GM12878 (cell line): ENCODE measurements at regions not wholly inside any gene's neighbourhood (a gene's known extent, or its start where the extent isn't known, plus 50 kb on each side); places are given as distances from the start of the nearest gene placed in this dataset.

Experiments
- ATAC-seq: fragments of 200-7000 bp; cut with Tn5 transposase; 3 replicates; pipeline ENCODE4 v1.9.1; 2020; ENCODE audit warnings: mild to moderate bottlenecking, moderate library complexity
- BruUV-seq: library from RNA; stranded (reverse); fragments of 400-500 nt; replicated peaks from 2 replicates; lab custom pipeline; 2021; lab: Mats Ljungman, UMichigan
- CTCF ChIA-PET: fragments of 300-600 bp; sonication (Branson Sonifier 250); formaldehyde crosslinking; extraction: SDS; loops from one replicate; lab custom pipeline; 2021; ENCODE audit warnings: inconsistent platforms; lab: Yijun Ruan, JAX
- POLR2A ChIA-PET: fragments of 350-600 bp; formaldehyde crosslinking; extraction: SDS; loops from one replicate; lab custom pipeline; 2021; ENCODE audit warnings: inconsistent platforms; lab: Charles Lee
- RAD21 ChIA-PET: fragments of 300-600 bp; sonication (Branson Sonifier 250); formaldehyde crosslinking; loops from one replicate; lab custom pipeline; 2023; ENCODE audit warnings: antibody characterized with exemption; ENCODE audit not compliant: unreplicated experiment; lab: Charles Lee
- SMC1A ChIA-PET: fragments of 300-600 bp; sonication (Branson Sonifier 250); formaldehyde crosslinking; loops from one replicate; lab custom pipeline; 2023; ENCODE audit not compliant: unreplicated experiment, uncharacterized antibody; lab: Charles Lee
- DNase-seq: peaks from one replicate; pipeline ENCODE4 v3.0.0-alpha.2; 2011; ENCODE audit warnings: low read depth, low spot score
- FAIRE-seq: peaks from 3 replicates; lab custom pipeline; 2011; peaks lifted over from hg19 to GRCh38; lab: Jason Lieb, UNC
- H2AFZ ChIP-seq: 2 replicates; pipeline ENCODE4 v1.6.0; 2011; ENCODE audit warnings: low read depth, low read length, control low read depth; ENCODE audit not compliant: control insufficient read depth
- H3K27ac ChIP-seq: 2 replicates; pipeline ENCODE4 v1.5.1; 2011; ENCODE audit warnings: control low read depth; ENCODE audit not compliant: control insufficient read depth, insufficient read depth
- H3K27me3 ChIP-seq, 2 experiments: replicated peaks in 1 of 2; 2 replicates each; pipeline versions ENCODE4 v1.6.0 to v1.6.1; 2011; ENCODE audit warnings: low read length in 1 of 2; ENCODE audit not compliant: control insufficient read depth in 2 of 2, insufficient read depth in 2 of 2
- H3K36me3 ChIP-seq, 2 experiments: 2 replicates each; pipeline ENCODE4 v1.5.1; 2011; ENCODE audit warnings: low read length in 1 of 2; ENCODE audit not compliant: control insufficient read depth in 2 of 2, insufficient read depth in 2 of 2
- H3K4me1 ChIP-seq: 2 replicates; pipeline ENCODE4 v1.6.1; 2011; ENCODE audit warnings: mild to moderate bottlenecking, low read length, moderate library complexity, mixed read lengths; ENCODE audit not compliant: control insufficient read depth, insufficient read depth
- H3K4me2 ChIP-seq: 2 replicates; pipeline ENCODE4 v1.6.0; 2011; ENCODE audit warnings: control low read depth; ENCODE audit not compliant: control insufficient read depth, insufficient read depth
- H3K4me3 ChIP-seq: fragments of 200-600 bp; sonication (generic); 2 replicates; pipeline ENCODE4 v1.5.1; 2016
- H3K79me2 ChIP-seq: 2 replicates; pipeline ENCODE4 v1.6.0; 2011; ENCODE audit warnings: low read length; ENCODE audit not compliant: control insufficient read depth, insufficient read depth
- H3K9ac ChIP-seq: 2 replicates; pipeline ENCODE4 v1.8.0; 2011; ENCODE audit warnings: low read length, control low read depth, mixed read lengths; ENCODE audit not compliant: control insufficient read depth, insufficient read depth
- H3K9me3 ChIP-seq: replicated peaks from 3 replicates; pipeline ENCODE4 v1.5.1; 2011; ENCODE audit warnings: mild to moderate bottlenecking, low read length; ENCODE audit not compliant: control insufficient read depth, insufficient read depth
- H4K20me1 ChIP-seq: 2 replicates; pipeline ENCODE4 v1.6.0; 2011; ENCODE audit not compliant: control insufficient read depth, insufficient read depth
- BHLHE40 ChIP-seq, 2 experiments: fragments of 450-650 bp in 1 of 2; IDR thresholded peaks; 2 replicates each; pipeline ENCODE4 v1.6.1; 2011 to 2017; ENCODE audit warnings: low read depth in 2 of 2, borderline replicate concordance in 1 of 2, improper control_type of control experiment in 1 of 2, low read length in 1 of 2, mild to moderate bottlenecking in 1 of 2
- CREM ChIP-seq: IDR thresholded peaks from 2 replicates; pipeline ENCODE4 v1.6.1; 2014; ENCODE audit warnings: antibody characterized with exemption, low read depth
- HDAC6 ChIP-seq: fragments of 200-600 bp; sonication (generic); IDR thresholded peaks from one replicate; pipeline ENCODE4 v1.8.0; 2017; ENCODE audit warnings: antibody characterized with exemption; ENCODE audit not compliant: unreplicated experiment
- IKZF1 ChIP-seq: fragments of 450-650 bp; conservative IDR thresholded peaks from 2 replicates; pipeline ENCODE4 v1.6.1; 2017; ENCODE audit warnings: antibody characterized with exemption, mild to moderate bottlenecking
- IKZF2 ChIP-seq, 2 experiments: fragments of 450-650 bp; IDR thresholded peaks; 2 replicates each; pipeline ENCODE4 v1.6.1; 2017; ENCODE audit warnings: mild to moderate bottlenecking in 2 of 2, moderate library complexity in 2 of 2
- JUND ChIP-seq: IDR thresholded peaks from 2 replicates; pipeline ENCODE4 v1.6.1; 2012; ENCODE audit warnings: low read depth, mild to moderate bottlenecking, low read length, improper control_type of control experiment, moderate library complexity
- MTA2 ChIP-seq: fragments of 450-650 bp; IDR thresholded peaks from 2 replicates; pipeline ENCODE4 v1.6.1; 2016; ENCODE audit warnings: low read depth, mild to moderate bottlenecking, moderate library complexity
- MXI1 ChIP-seq: fragments of 150-350 bp; IDR thresholded peaks from 2 replicates; pipeline ENCODE4 v1.6.1; 2011; ENCODE audit warnings: low read depth, mild to moderate bottlenecking, inconsistent platforms, low read length, improper control_type of control experiment
- MYB ChIP-seq: fragments of 150-350 bp; IDR thresholded peaks from 2 replicates; pipeline ENCODE4 v1.6.1; 2014; ENCODE audit warnings: mild to moderate bottlenecking, low read depth, low read length, borderline replicate concordance
- NFYA ChIP-seq: IDR thresholded peaks from 2 replicates; pipeline ENCODE4 v1.6.1; 2011; ENCODE audit warnings: low read depth, mild to moderate bottlenecking, low read length, improper control_type of control experiment, borderline replicate concordance
- RAD51 ChIP-seq: fragments of 450-650 bp; IDR thresholded peaks from 2 replicates; pipeline ENCODE4 v1.6.1; 2016; ENCODE audit warnings: moderate library complexity, mild to moderate bottlenecking, inconsistent platforms
- SRF ChIP-seq, 2 experiments: IDR thresholded peaks; 2 replicates each; pipeline ENCODE4 v1.6.1; 2011; ENCODE audit warnings: low read depth in 2 of 2, low read length in 2 of 2, mild to moderate bottlenecking in 1 of 2, moderate library complexity in 1 of 2
- SUPT20H ChIP-seq: IDR thresholded peaks from 2 replicates; pipeline ENCODE4 v1.6.1; 2011; ENCODE audit warnings: low read depth, mild to moderate bottlenecking, low read length, moderate library complexity, borderline replicate concordance; ENCODE audit not compliant: control insufficient read depth
- SUZ12 ChIP-seq: fragments of 200-600 bp; sonication (generic); IDR thresholded peaks from one replicate; pipeline ENCODE4 v1.6.1; 2018; ENCODE audit warnings: antibody characterized with exemption, mild to moderate bottlenecking; ENCODE audit not compliant: unreplicated experiment
- TCF12 ChIP-seq: IDR thresholded peaks from 2 replicates; pipeline ENCODE4 v1.6.1; 2011; ENCODE audit warnings: low read depth, mild to moderate bottlenecking, low read length
- WGBS: methylation state at CpG from one replicate; pipeline ENCODE4 v1.1.6; 2016; ENCODE audit warnings: low lambda C conversion rate; ENCODE audit not compliant: insufficient replicate concordance, insufficient coverage; ENCODE audit errors: missing lambda C conversion rate; 5-methylcytosine and 5-hydroxymethylcytosine counted together
- in situ Hi-C: fragments of 300-500 bp; cut with MboI; formaldehyde crosslinking; loops from 9 replicates; pipeline ENCODE4 v1.14.3; 2018; ENCODE audit warnings: mixed read lengths
- intact Hi-C: fragments of 100-400 bp; cut with micrococcal nuclease; formaldehyde crosslinking; loops from one replicate; pipeline ENCODE4 v1.14.2; 2022; ENCODE audit not compliant: unreplicated experiment
- TF ChIP-seq, protein P1 (sequence below): IDR thresholded peaks from 2 replicates; pipeline ENCODE4 v1.6.1; 2011; ENCODE audit warnings: low read depth, mild to moderate bottlenecking, low read length, moderate library complexity, borderline replicate concordance; ENCODE audit errors: extremely low read depth
- TF ChIP-seq, protein P2 (sequence below): fragments of 450-650 bp; IDR thresholded peaks from 2 replicates; pipeline ENCODE4 v1.6.1; 2017; ENCODE audit warnings: antibody characterized with exemption, mild to moderate bottlenecking, moderate library complexity
- TF ChIP-seq, protein P3 (sequence below): fragments of 450-650 bp; IDR thresholded peaks from 2 replicates; pipeline ENCODE4 v1.6.1; 2016; ENCODE audit warnings: mild to moderate bottlenecking
- TF ChIP-seq, protein P4 (sequence below): fragments of 450-650 bp; IDR thresholded peaks from 2 replicates; pipeline ENCODE4 v1.6.1; 2017; ENCODE audit warnings: mild to moderate bottlenecking

DNA sequence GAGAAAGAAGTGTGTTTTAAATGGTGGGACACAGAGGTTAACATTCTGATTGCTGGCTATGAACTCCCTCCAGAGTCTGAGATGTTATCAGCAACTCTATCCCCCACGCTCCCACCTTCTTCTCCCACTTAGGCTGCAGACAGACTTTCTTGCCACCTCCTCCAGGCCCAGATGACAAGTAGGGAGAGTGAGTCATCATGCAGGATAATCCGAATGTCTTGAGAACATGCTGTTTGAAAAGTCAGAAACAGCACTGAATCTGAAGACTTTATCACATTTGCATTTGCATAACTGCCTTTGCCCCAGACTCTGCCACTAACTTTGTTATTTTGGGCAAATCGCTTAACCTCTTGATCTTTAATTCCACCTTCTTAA, 139.8 kb downstream of the ESM1 start:
- Histone ChIP-seq H4K20me1 (no peaks in the 10 kb centered on the region), H3K27me3 (no peaks in the 10 kb centered on the region), H3K9me3 (no peaks in the 10 kb centered on the region), H3K36me3 (no peaks in the 10 kb centered on the region), H3K79me2 (no peaks in the 10 kb centered on the region), H2AFZ (no peak overlapping the region), H3K4me1 (no peaks in the 10 kb centered on the region), H3K4me3 (no peak overlapping the region), H3K4me2 (no peak overlapping the region), H3K9ac (no peak overlapping the region), H3K27ac (no peak overlapping the region)
- ATAC-seq (no peak), DNase-seq (no peak), FAIRE-seq (peak; percentile 71)
- ChIA-PET RAD21 (interaction anchor here (0.6 to 2.2 kb wide), 5 partner anchors 22 to 1022 kb away, joined by 3 to 25 read pairs (median 4); partner anchors contain the start of gene SNX18), CTCF (interaction anchor here (0.7 to 3.5 kb wide), 20 partner anchors 9 to 602 kb away, joined by 3 to 71 read pairs (median 4); partner anchors contain the start of gene SNX18)
- BruUV-seq = no TSS peak
- in situ Hi-C loops (no loop called here), intact Hi-C loops (loop anchor here (1.0 kb wide), 2 partner anchors 22 to 328 kb away; partner anchors contain the start of gene SNX18)
- WGBS = 24% methylated on average over 3 of the region's 3 CpGs
- TF ChIP-seq BHLHE40 (IDR thresholded peaks at IDR 0.05; ENCODE audit: borderline replicate concordance in 1 of 2, low read depth in 2 of 2, low read length in 1 of 2) = no peak
- TF ChIP-seq SUZ12 = no peak
- no peak for TF ChIP-seq NFYA
- TF ChIP-seq MYB = no peak
- TF ChIP-seq, protein P1, sequence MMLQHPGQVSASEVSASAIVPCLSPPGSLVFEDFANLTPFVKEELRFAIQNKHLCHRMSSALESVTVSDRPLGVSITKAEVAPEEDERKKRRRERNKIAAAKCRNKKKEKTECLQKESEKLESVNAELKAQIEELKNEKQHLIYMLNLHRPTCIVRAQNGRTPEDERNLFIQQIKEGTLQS = no peak
- no peak for TF ChIP-seq IKZF2 (IDR thresholded peaks at IDR 0.05)
- TF ChIP-seq RAD51 = no peak
- TF ChIP-seq, protein P2, sequence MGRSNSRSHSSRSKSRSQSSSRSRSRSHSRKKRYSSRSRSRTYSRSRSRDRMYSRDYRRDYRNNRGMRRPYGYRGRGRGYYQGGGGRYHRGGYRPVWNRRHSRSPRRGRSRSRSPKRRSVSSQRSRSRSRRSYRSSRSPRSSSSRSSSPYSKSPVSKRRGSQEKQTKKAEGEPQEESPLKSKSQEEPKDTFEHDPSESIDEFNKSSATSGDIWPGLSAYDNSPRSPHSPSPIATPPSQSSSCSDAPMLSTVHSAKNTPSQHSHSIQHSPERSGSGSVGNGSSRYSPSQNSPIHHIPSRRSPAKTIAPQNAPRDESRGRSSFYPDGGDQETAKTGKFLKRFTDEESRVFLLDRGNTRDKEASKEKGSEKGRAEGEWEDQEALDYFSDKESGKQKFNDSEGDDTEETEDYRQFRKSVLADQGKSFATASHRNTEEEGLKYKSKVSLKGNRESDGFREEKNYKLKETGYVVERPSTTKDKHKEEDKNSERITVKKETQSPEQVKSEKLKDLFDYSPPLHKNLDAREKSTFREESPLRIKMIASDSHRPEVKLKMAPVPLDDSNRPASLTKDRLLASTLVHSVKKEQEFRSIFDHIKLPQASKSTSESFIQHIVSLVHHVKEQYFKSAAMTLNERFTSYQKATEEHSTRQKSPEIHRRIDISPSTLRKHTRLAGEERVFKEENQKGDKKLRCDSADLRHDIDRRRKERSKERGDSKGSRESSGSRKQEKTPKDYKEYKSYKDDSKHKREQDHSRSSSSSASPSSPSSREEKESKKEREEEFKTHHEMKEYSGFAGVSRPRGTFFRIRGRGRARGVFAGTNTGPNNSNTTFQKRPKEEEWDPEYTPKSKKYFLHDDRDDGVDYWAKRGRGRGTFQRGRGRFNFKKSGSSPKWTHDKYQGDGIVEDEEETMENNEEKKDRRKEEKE = no peak
- TF ChIP-seq TCF12 = no peak
- TF ChIP-seq JUND = no peak
- TF ChIP-seq SRF (IDR thresholded peaks at IDR 0.05; ENCODE audit: low read depth in 2 of 2, low read length in 2 of 2) = no peak
- no peak for TF ChIP-seq HDAC6
- TF ChIP-seq, protein P3, sequence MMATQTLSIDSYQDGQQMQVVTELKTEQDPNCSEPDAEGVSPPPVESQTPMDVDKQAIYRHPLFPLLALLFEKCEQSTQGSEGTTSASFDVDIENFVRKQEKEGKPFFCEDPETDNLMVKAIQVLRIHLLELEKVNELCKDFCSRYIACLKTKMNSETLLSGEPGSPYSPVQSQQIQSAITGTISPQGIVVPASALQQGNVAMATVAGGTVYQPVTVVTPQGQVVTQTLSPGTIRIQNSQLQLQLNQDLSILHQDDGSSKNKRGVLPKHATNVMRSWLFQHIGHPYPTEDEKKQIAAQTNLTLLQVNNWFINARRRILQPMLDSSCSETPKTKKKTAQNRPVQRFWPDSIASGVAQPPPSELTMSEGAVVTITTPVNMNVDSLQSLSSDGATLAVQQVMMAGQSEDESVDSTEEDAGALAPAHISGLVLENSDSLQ = no peak
- no peak for TF ChIP-seq CREM
- no peak for TF ChIP-seq MTA2
- no peak for TF ChIP-seq SUPT20H
- TF ChIP-seq IKZF1 = no peak
- TF ChIP-seq MXI1 = no peak
- TF ChIP-seq, protein P4, sequence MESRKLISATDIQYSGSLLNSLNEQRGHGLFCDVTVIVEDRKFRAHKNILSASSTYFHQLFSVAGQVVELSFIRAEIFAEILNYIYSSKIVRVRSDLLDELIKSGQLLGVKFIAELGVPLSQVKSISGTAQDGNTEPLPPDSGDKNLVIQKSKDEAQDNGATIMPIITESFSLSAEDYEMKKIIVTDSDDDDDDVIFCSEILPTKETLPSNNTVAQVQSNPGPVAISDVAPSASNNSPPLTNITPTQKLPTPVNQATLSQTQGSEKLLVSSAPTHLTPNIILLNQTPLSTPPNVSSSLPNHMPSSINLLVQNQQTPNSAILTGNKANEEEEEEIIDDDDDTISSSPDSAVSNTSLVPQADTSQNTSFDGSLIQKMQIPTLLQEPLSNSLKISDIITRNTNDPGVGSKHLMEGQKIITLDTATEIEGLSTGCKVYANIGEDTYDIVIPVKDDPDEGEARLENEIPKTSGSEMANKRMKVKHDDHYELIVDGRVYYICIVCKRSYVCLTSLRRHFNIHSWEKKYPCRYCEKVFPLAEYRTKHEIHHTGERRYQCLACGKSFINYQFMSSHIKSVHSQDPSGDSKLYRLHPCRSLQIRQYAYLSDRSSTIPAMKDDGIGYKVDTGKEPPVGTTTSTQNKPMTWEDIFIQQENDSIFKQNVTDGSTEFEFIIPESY = no peak
- TF ChIP-seq, all 136 proteins: peak for 0
- SMC1A ChIA-PET = interaction anchor here (0.7 to 3.3 kb wide), 18 partner anchors 9 to 602 kb away, joined by 3 to 34 read pairs (median 3); partner anchors contain the start of gene SNX18
- POLR2A ChIA-PET = interaction anchor here (0.6 kb wide), 2 partner anchors 176 to 623 kb away, joined by 3 read pairs; no protein-coding TSS in a partner anchor
